ENCODE measurements at regions not wholly inside any gene's neighbourhood (a gene's known extent, or its start where the extent isn't known, plus 50 kb on each side); places are given as distances from the start of the nearest gene placed in this dataset.

GRCh38 chr14:38901791-38902190, 201.2 kb downstream of the SEC23A start:
- no peak for TF ChIP-seq CTCF (IDR thresholded peaks at IDR 0.05)
- no peak for TF ChIP-seq ZFX (IDR thresholded peaks at IDR 0.05; ENCODE audit: borderline replicate concordance)

Measured in 22Rv1 (cell line).